Cardiac muscle cell (in vitro differentiated cells and primary cell): ENCODE measurements at regions not wholly inside any gene's neighbourhood (a gene's known extent, or its start where the extent isn't known, plus 50 kb on each side); places are given as distances from the start of the nearest gene placed in this dataset.

Experiments used
- DNase-seq, 2 donors: peaks; one replicate each; pipeline versions ENCODE4 v3.0.0 to v3.0.0-alpha.2; 2010 to 2017; ENCODE audit warnings: low read depth in 1 of 2, low spot score in 1 of 2
- H3K27ac ChIP-seq: fragments of 200-600 bp; sonication (generic); 2 replicates; pipeline ENCODE4 v1.5.1; 2016
- H3K27me3 ChIP-seq: fragments of 200-600 bp; sonication (generic); 2 replicates; pipeline ENCODE4 v1.6.0; 2016; ENCODE audit warnings: control low read depth
- H3K36me3 ChIP-seq: fragments of 200-600 bp; sonication (generic); 2 replicates; pipeline ENCODE4 v1.5.1; 2016; ENCODE audit warnings: control low read depth
- H3K4me1 ChIP-seq: fragments of 200-600 bp; sonication (generic); 2 replicates; pipeline ENCODE4 v1.8.1; 2017; ENCODE audit warnings: low read depth, mild to moderate bottlenecking, mixed run types
- H3K4me3 ChIP-seq: fragments of 200-600 bp; sonication (generic); 2 replicates; pipeline ENCODE4 v1.5.1; 2016; ENCODE audit warnings: mild to moderate bottlenecking
- H3K9me3 ChIP-seq: fragments of 200-600 bp; sonication (generic); 2 replicates; pipeline ENCODE4 v1.5.1; 2017; ENCODE audit warnings: low read depth, mild to moderate bottlenecking, control low read depth
- TF ChIP-seq, protein P1 (sequence below): IDR thresholded peaks from 2 replicates; pipeline ENCODE4 v1.5.1; 2012; ENCODE audit warnings: low read depth, mild to moderate bottlenecking, low read length

DNA sequence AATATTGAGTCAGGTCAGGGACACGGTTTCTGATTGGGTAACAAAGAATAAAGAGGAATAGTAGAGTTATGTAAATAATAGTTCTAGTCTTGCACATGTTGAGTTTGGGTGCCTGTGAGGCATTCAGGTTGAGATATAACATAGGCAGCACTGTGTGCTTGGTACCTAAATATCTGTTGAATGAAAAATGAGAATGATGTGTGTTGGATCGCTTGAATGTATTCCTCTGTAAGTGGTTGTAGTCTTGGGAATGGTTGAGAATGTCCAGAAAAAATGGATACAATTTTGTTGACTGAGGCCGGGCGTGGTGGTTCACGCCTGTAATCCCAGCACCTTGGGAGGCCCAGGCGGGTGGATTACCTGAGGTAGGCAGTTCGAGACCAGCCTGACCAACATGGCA is 116.3 kb upstream of the HNRNPU start:
- Histone ChIP-seq H3K4me1 (no peaks in the 10 kb centered on the region), H3K4me3 (no peak overlapping the region), H3K27ac (no peak overlapping the region), H3K27me3 (no peaks in the 10 kb centered on the region), H3K36me3 (no peaks in the 10 kb centered on the region), H3K9me3 (no peaks in the 10 kb centered on the region)
- no peak for DNase-seq
- TF ChIP-seq, protein P1, sequence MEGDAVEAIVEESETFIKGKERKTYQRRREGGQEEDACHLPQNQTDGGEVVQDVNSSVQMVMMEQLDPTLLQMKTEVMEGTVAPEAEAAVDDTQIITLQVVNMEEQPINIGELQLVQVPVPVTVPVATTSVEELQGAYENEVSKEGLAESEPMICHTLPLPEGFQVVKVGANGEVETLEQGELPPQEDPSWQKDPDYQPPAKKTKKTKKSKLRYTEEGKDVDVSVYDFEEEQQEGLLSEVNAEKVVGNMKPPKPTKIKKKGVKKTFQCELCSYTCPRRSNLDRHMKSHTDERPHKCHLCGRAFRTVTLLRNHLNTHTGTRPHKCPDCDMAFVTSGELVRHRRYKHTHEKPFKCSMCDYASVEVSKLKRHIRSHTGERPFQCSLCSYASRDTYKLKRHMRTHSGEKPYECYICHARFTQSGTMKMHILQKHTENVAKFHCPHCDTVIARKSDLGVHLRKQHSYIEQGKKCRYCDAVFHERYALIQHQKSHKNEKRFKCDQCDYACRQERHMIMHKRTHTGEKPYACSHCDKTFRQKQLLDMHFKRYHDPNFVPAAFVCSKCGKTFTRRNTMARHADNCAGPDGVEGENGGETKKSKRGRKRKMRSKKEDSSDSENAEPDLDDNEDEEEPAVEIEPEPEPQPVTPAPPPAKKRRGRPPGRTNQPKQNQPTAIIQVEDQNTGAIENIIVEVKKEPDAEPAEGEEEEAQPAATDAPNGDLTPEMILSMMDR: no peak

DNA sequence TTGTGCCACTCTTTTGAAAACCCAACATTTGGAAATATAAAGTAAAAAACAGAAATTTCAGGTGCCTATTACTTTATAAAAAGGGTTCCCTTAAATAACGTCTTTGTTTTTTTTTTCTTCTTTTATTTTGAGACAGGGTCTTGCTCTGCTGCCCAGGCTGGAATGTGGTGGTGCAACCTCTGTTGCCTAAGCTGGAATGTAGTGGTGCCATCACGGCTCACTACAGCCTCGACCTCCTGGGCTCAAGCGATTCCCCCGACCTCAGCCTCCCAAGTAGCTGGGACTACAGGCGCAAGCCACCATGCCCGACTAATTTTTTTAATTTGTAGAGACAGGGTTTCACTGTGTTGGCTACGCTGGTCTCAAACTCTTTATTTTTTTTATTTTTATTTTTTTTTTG is 110.2 kb upstream of the HNRNPU start:
- Histone ChIP-seq H3K36me3 (no peaks in the 10 kb centered on the region), H3K9me3 (no peaks in the 10 kb centered on the region), H3K27me3 (no peaks in the 10 kb centered on the region), H3K4me1 (no peaks in the 10 kb centered on the region), H3K27ac (no peak overlapping the region), H3K4me3 (no peak overlapping the region)
- TF ChIP-seq, protein P1: no peak
- DNase-seq: no peak

DNA sequence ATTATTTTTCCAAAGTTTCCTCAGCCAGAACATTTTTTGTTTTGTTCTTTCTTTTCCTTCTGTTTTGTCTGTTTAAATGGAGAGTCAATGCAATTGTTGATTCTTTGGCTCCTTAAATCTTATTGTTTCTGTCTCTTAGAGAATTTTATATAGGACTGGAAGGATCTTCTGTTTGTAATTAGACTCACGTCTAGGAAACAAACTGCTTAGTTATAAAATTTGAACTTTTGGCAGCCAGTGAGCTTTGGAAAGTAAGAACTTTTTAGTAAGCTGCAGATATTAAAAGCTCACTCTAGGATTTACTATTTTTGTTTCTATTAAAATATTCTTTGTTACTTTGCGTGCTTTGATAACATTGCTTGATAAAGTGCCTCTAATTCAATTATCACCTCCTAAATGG is 109.8 kb upstream of the HNRNPU start:
- Histone ChIP-seq H3K27me3 (no peaks in the 10 kb centered on the region), H3K27ac (no peak overlapping the region)

DNA sequence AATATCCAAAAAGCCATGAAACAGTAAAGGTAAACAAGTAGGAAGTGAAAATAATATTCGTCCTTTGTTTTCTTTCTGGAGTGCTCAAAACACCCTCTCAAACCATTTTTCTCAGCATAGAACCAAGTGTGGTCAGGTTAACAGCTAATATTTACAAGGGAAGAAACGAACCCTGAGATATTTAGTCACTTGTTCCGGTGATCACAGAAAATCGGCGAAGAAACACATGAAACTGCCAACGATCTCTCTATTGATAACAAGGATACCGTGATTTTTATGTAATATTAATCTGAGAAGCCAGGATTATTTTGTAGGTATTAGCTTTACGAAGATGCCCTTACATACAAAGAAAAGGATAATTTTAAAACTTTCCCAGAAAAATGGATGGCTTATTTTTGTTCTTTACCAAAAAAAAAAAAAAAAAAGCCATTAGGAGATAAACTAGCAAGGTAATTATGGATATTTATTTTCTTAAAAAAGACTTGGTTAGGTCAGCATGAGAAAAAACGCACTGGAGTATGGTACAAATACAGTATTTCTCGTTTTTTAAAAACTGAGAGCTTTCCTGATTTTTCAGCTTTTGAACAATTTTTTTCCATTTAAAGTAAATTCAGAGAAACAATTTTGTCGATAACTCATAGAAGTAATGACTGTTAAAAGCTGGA is 107.3 kb upstream of the HNRNPU start:
- H3K4me3 ChIP-seq: peak overlapping the region; percentile 66
- H3K27me3 ChIP-seq: no peaks in the 10 kb centered on the region
- no peaks in the 10 kb centered on the region for H3K36me3 ChIP-seq
- H3K4me1 ChIP-seq: peaks cover 12% of the 10 kb centered on the region
- H3K27ac ChIP-seq: peak overlapping the region; percentile 99
- TF ChIP-seq, protein P1: no peak
- H3K9me3 ChIP-seq: no peaks in the 10 kb centered on the region
- no peak for DNase-seq

More for the DNA sequence above, 109.8 kb upstream of the HNRNPU start:
- peaks cover 2% of the 10 kb centered on the region for H3K4me1 ChIP-seq
- DNase-seq: no peak
- H3K36me3 ChIP-seq: no peaks in the 10 kb centered on the region
- TF ChIP-seq, protein P1: no peak
- H3K4me3 ChIP-seq: no peak overlapping the region
- H3K9me3 ChIP-seq: no peaks in the 10 kb centered on the region

DNA sequence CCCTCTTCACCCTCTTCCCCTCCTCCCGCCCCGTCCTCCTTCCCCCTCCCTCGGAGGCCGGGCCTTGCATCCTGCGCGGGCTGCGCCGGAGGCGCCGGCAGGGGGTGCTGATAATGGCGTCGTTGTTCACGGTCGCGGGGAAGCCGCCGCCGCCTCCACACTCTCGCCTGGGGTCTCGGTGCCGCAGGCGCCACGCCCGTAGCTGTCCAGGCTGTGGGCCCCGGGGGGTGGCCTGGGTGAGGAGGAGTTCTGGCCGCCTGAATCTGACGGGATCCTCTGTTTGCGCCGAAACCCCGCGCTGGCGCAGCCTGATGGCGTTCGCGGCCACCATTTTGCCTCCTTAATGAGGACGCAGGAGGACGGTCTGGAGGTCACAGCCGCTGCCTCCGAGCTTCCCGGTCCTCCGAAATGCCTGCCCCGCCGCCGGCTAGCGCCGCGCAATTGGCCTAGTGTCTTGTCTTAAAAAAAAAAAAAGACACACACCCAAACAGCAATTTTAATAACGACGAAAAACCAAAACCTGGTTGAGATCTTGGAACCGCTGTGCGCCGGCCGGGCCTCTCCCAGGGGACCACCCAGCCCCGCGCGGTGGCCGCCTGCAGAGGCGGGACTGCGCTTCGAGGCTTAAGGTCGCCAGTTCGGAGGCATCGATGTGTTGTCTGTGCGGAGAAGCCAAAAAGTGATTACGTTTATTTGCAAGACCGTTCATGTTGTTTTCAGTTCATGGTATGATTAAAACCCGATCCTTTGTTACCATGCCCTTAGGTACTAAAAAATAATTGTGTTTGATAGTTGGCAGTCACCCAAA is 106.6 kb upstream of the HNRNPU start:
- TF ChIP-seq, protein P1: peak; percentile 61
- DNase-seq: peak; percentile 94 to 99
- peaks cover 12% of the 10 kb centered on the region for H3K4me1 ChIP-seq
- peak overlapping the region; percentile 66 for H3K4me3 ChIP-seq
- H3K36me3 ChIP-seq: no peaks in the 10 kb centered on the region
- peak overlapping the region; percentile 99 for H3K27ac ChIP-seq
- no peaks in the 10 kb centered on the region for H3K9me3 ChIP-seq
- H3K27me3 ChIP-seq: no peaks in the 10 kb centered on the region
